ENCODE measurements at regions not wholly inside any gene's neighbourhood (a gene's known extent, or its start where the extent isn't known, plus 50 kb on each side); places are given as distances from the start of the nearest gene placed in this dataset.

DNA sequence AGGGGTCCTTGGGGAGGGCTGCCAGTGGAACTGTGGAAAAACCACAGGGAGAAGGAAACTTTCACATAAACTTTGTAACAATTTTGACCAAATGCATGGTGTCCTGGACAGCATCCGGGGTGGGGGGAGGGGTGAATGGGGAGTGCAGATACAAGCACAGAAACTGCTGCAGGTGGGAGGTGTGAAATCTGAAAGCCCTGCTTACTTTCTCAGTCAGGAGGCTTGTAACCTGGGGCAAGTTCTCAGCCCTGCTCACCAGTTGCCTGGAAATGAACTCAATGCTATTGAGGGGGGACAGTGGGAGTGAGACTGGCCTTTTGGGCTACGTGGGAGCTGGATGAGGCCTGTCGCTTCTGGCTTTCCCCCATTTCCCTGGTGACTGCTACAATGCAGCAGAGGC lies 694.5 kb upstream of the ZNF608 start:
- TF ChIP-seq POLR2A (IDR thresholded peaks at IDR 0.05; ENCODE audit: low read length) (no peak), GATA1 (IDR thresholded peaks at IDR 0.05; ENCODE audit: low read depth, low read length) (no peak)

Measured in erythroblast (primary cell).